B cell (primary cell): ENCODE measurements at regions not wholly inside any gene's neighbourhood (a gene's known extent, or its start where the extent isn't known, plus 50 kb on each side); places are given as distances from the start of the nearest gene placed in this dataset.

Experiments used
- EZH2 ChIP-seq: IDR thresholded peaks from 2 replicates; pipeline ENCODE4 v1.6.1; 2012; ENCODE audit warnings: borderline replicate concordance, low read depth, mild to moderate bottlenecking, moderate library complexity, low read length; ENCODE audit not compliant: insufficient read depth, poor library complexity, severe bottlenecking
- TF ChIP-seq, protein P1 (sequence below): fragments of 200-600 bp; IDR thresholded peaks from one replicate; pipeline ENCODE4 v1.8.0; 2022; ENCODE audit warnings: antibody characterized with exemption, mild to moderate bottlenecking

DNA sequence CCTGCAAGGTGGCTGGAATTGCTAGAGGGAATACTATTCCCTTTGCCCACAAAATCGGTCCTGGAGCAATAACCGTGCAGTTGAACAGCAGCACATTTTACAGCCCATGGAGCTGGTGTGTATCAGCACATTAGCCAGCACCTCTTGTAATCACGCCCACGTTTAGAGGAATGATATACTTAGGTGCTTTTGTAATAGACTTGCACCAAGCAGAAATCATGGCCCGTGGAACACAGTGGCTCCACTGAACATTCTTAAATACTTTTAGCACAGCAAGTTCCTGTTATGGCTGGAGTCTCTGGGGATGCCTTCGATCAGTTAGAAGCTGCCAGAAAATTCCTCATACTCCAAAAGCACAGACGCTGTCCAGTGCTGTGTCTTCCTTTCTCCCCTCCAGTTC lies 218.1 kb upstream of the FAM78B start:
- TF ChIP-seq, protein P1, sequence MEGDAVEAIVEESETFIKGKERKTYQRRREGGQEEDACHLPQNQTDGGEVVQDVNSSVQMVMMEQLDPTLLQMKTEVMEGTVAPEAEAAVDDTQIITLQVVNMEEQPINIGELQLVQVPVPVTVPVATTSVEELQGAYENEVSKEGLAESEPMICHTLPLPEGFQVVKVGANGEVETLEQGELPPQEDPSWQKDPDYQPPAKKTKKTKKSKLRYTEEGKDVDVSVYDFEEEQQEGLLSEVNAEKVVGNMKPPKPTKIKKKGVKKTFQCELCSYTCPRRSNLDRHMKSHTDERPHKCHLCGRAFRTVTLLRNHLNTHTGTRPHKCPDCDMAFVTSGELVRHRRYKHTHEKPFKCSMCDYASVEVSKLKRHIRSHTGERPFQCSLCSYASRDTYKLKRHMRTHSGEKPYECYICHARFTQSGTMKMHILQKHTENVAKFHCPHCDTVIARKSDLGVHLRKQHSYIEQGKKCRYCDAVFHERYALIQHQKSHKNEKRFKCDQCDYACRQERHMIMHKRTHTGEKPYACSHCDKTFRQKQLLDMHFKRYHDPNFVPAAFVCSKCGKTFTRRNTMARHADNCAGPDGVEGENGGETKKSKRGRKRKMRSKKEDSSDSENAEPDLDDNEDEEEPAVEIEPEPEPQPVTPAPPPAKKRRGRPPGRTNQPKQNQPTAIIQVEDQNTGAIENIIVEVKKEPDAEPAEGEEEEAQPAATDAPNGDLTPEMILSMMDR: no peak
- no peak for TF ChIP-seq EZH2
